ENCODE measurements at regions not wholly inside any gene's neighbourhood (a gene's known extent, or its start where the extent isn't known, plus 50 kb on each side); places are given as distances from the start of the nearest gene placed in this dataset.
A peak's percentile ranks its signal among the peaks of the same experiment; 100 is the strongest.

DNA sequence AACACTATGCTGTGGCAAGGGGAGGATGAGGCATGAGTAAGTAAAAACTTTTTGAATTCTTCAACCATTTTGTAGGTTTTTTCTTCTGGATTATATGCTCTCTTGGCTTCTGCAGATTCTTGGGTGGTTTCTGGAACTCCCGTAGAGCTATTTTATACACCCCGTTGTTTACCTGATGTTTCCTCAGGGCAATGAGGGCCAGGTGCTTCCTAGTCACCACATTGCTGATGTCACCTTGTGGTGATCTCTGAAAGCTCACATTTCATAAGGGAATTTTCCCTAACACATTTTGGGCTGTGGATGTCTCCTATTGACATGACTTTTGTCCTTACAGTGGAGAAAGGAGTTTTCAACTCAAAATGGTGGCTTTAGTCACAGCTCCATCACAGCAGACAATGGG is 356.6 kb downstream of the PLA2G4A start:
- DNase-seq (ENCODE audit: low read depth) = no peak
- TF ChIP-seq, protein P1, sequence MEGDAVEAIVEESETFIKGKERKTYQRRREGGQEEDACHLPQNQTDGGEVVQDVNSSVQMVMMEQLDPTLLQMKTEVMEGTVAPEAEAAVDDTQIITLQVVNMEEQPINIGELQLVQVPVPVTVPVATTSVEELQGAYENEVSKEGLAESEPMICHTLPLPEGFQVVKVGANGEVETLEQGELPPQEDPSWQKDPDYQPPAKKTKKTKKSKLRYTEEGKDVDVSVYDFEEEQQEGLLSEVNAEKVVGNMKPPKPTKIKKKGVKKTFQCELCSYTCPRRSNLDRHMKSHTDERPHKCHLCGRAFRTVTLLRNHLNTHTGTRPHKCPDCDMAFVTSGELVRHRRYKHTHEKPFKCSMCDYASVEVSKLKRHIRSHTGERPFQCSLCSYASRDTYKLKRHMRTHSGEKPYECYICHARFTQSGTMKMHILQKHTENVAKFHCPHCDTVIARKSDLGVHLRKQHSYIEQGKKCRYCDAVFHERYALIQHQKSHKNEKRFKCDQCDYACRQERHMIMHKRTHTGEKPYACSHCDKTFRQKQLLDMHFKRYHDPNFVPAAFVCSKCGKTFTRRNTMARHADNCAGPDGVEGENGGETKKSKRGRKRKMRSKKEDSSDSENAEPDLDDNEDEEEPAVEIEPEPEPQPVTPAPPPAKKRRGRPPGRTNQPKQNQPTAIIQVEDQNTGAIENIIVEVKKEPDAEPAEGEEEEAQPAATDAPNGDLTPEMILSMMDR (conservative IDR thresholded peaks at IDR 0.05; ENCODE audit: low read depth, low read length) = no peak
- H3K4me3 ChIP-seq (ENCODE audit: low read depth, low read length) = no peak overlapping the region

DNA sequence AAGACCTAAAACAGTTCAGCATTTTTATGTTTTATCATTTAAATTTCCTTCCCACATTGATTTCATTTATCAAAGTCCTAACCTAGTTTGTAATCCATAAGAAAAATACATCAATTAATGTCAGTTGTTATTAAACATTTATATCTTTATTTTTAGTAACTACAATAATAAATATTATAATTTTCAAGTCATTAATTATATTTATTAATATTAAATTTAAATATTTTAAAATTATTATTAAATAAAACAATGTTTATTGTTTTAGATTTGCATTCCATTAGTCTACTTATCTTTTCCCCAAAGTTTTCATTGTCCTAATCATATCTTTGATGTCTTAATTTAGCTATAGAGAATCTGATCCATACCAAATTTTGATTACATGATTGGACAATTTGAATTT is 368.9 kb downstream of the PLA2G4A start:
- DNase-seq (ENCODE audit: low read depth) = no peak
- TF ChIP-seq, protein P1 (conservative IDR thresholded peaks at IDR 0.05; ENCODE audit: low read depth, low read length) = no peak
- no peak overlapping the region for H3K4me3 ChIP-seq (ENCODE audit: low read depth, low read length)

- TF ChIP-seq, protein P1 (conservative IDR thresholded peaks at IDR 0.05; ENCODE audit: low read depth, low read length) = no peak
- peak; percentile 57 for DNase-seq (ENCODE audit: low read depth)
Observed at GRCh38 chr1:187203257-187203656, 374.5 kb downstream of the PLA2G4A start.

GRCh38 chr1:187212377-187212776 is 383.6 kb downstream of the PLA2G4A start:
- no peak for DNase-seq (ENCODE audit: low read depth)
- TF ChIP-seq, protein P1 (conservative IDR thresholded peaks at IDR 0.05; ENCODE audit: low read depth, low read length) = no peak
- no peak overlapping the region for H3K4me3 ChIP-seq (ENCODE audit: low read depth, low read length)

More at GRCh38 chr1:187203257-187203656, 374.5 kb downstream of the PLA2G4A start:
- H3K4me3 ChIP-seq (ENCODE audit: low read depth, low read length) = no peak overlapping the region

- peak; percentile 22 for DNase-seq (ENCODE audit: low read depth)
- H3K4me3 ChIP-seq (ENCODE audit: low read depth, low read length) = no peak overlapping the region
- TF ChIP-seq, protein P1 (conservative IDR thresholded peaks at IDR 0.05; ENCODE audit: low read depth, low read length) = no peak
Observed at GRCh38 chr1:187226396-187226795, 397.6 kb downstream of the PLA2G4A start.

DNA sequence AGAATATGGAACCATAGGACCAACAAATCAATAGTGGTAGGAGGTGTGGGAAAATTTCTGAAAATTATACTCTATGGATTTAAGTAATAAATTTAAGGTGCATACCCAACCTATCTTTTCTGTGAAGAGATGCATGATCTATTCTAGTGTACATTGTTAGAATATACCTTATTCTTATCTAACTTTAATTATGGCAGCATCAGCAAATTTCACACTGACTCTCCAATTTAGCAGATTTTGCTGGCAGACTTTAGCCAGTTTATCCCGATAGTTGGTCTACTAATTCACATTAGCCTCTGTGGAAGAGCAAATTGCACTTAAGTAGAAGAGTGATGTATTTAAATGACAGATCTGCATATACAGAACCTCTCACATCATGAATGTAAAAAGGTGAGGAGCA is 400.0 kb downstream of the PLA2G4A start:
- TF ChIP-seq, protein P1 (conservative IDR thresholded peaks at IDR 0.05; ENCODE audit: low read depth, low read length) = no peak
- H3K4me3 ChIP-seq (ENCODE audit: low read depth, low read length) = no peak overlapping the region
- DNase-seq (ENCODE audit: low read depth) = no peak

- TF ChIP-seq, protein P1 (conservative IDR thresholded peaks at IDR 0.05; ENCODE audit: low read depth, low read length) = no peak
- DNase-seq (ENCODE audit: low read depth) = no peak
- no peak overlapping the region for H3K4me3 ChIP-seq (ENCODE audit: low read depth, low read length)
Observed at GRCh38 chr1:187229496-187229895, 400.7 kb downstream of the PLA2G4A start.

Data from choroid plexus epithelial cell (primary cell).